Kasumi-1 (cell line): ENCODE measurements at regions not wholly inside any gene's neighbourhood (a gene's known extent, or its start where the extent isn't known, plus 50 kb on each side); places are given as distances from the start of the nearest gene placed in this dataset.
"Not testable (repeated sequence)": the region's sequence is repeated elsewhere in the genome, so short reads cannot be mapped to it uniquely, and the experiment has no call there.

Experiments
- DNase-seq, 2 experiments: peaks; one replicate each; lab custom pipeline; 2025; lab: John Stamatoyannopoulos, UW

GRCh38 chr1:849873-850272 is 73.8 kb upstream of the SAMD11 start:
- DNase-seq, result not testable (repeated sequence)

- not testable (repeated sequence) for DNase-seq
Observed at GRCh38 chr1:850318-850717, 73.4 kb upstream of the SAMD11 start.

GRCh38 chr1:851398-851797 is 72.3 kb upstream of the SAMD11 start:
- not testable (repeated sequence) for DNase-seq

- not testable (repeated sequence) for DNase-seq
Observed at GRCh38 chr1:851841-852240, 71.9 kb upstream of the SAMD11 start.

GRCh38 chr1:855202-855981 is 68.3 kb upstream of the SAMD11 start:
- not testable (repeated sequence) for DNase-seq

- DNase-seq, result not testable (repeated sequence)
Observed at GRCh38 chr1:856541-857057, 67.1 kb upstream of the SAMD11 start.

GRCh38 chr1:857926-858648 is 65.6 kb upstream of the SAMD11 start:
- not testable (repeated sequence) for DNase-seq

- DNase-seq, result not testable (repeated sequence)
Observed at GRCh38 chr1:858649-859041, 65.1 kb upstream of the SAMD11 start.

- DNase-seq, result not testable (repeated sequence)
Observed at GRCh38 chr1:860941-861340, 62.8 kb upstream of the SAMD11 start.

- DNase-seq, result no peak
Observed at GRCh38 chr1:861714-862113, 62.0 kb upstream of the SAMD11 start.

GRCh38 chr1:862601-863000 is 61.1 kb upstream of the SAMD11 start:
- DNase-seq, result not testable (repeated sequence)

GRCh38 chr1:865633-866032 is 58.1 kb upstream of the SAMD11 start:
- DNase-seq, result not testable (repeated sequence)

- no peak for DNase-seq
Observed at GRCh38 chr1:866095-866494, 57.6 kb upstream of the SAMD11 start.

- not testable (repeated sequence) for DNase-seq
Observed at GRCh38 chr1:866631-867299, 57.0 kb upstream of the SAMD11 start.

GRCh38 chr1:867550-867949 is 56.2 kb upstream of the SAMD11 start:
- not testable (repeated sequence) for DNase-seq

GRCh38 chr1:869499-870244 is 54.1 kb upstream of the SAMD11 start:
- peak; percentile 20 to 25 for DNase-seq
